ENCODE measurements at regions not wholly inside any gene's neighbourhood (a gene's known extent, or its start where the extent isn't known, plus 50 kb on each side); places are given as distances from the start of the nearest gene placed in this dataset.

- no peak for DNase-seq (ENCODE audit: low read depth, low spot score)
- no peak overlapping the region for H3K4me2 ChIP-seq (ENCODE audit: insufficient read depth, low read length)
- CTCF ChIA-PET, result no interaction called here
- TF ChIP-seq POLR2A (IDR thresholded peaks at IDR 0.05; ENCODE audit: low read depth, low read length) (no peak), FOS (IDR thresholded peaks at IDR 0.05; ENCODE audit: borderline replicate concordance, insufficient read depth, low read length) (no peak), EZH2 (IDR thresholded peaks at IDR 0.05; ENCODE audit: borderline replicate concordance, low read depth, low read length, severe bottlenecking) (no peak), CTCF (IDR thresholded peaks at IDR 0.05; ENCODE audit: extremely low read depth in 1 of 2, insufficient read depth in 1 of 2, low read depth in 1 of 2, low read length in 2 of 2) (no peak), MAX (IDR thresholded peaks at IDR 0.05; ENCODE audit: insufficient read depth, insufficient read length) (no peak), GATA2 (IDR thresholded peaks at IDR 0.05; ENCODE audit: insufficient read depth, insufficient read length, low read depth, low read length) (no peak), MYC (IDR thresholded peaks at IDR 0.05; ENCODE audit: low read depth, low read length) (no peak), JUN (IDR thresholded peaks at IDR 0.05; ENCODE audit: borderline replicate concordance, insufficient read depth, insufficient read length, low read depth) (no peak)
- peaks cover 2% of the 10 kb centered on the region for H3K9me3 ChIP-seq (replicated peaks; ENCODE audit: control insufficient read depth, insufficient read depth, low read length)
- dilution Hi-C loops (cut with MboI; ENCODE audit: extremely low pct_ligation_motif_present, low sequenced_read_pairs) (no loop called here), intact Hi-C loops (cut with micrococcal nuclease) (no loop called here)
- H3K4me3 ChIP-seq (replicated peaks in 1 of 3; ENCODE audit: insufficient read depth in 1 of 3, low read depth in 1 of 3, low read length in 3 of 3), result no peak overlapping the region
- no peaks in the 10 kb centered on the region for H3K4me1 ChIP-seq (ENCODE audit: control insufficient read depth, extremely low read depth, insufficient read depth, low read length)
- no peak for FAIRE-seq
- H3K27ac ChIP-seq (ENCODE audit: insufficient read depth, low read depth, low read length), result no peak overlapping the region
- no peaks in the 10 kb centered on the region for H3K9me1 ChIP-seq (replicated peaks; ENCODE audit: control insufficient read depth, extremely low read depth, insufficient read depth, low read length)
- no peak overlapping the region for H3K9ac ChIP-seq (replicated peaks; ENCODE audit: extremely low read depth, insufficient read depth, low read length)
- H2AFZ ChIP-seq (ENCODE audit: low read depth, low read length), result no peak overlapping the region
- POLR2A ChIA-PET, result no interaction called here
- no peaks in the 10 kb centered on the region for H4K20me1 ChIP-seq (replicated peaks; ENCODE audit: control insufficient read depth, extremely low read depth, insufficient read depth, low read length)
- H3K36me3 ChIP-seq (ENCODE audit: control insufficient read depth in 2 of 2, extremely low read depth in 1 of 2, insufficient read depth in 2 of 2, low read length in 2 of 2), result no peaks in the 10 kb centered on the region
- no peaks in the 10 kb centered on the region for H3K27me3 ChIP-seq (ENCODE audit: control insufficient read depth in 2 of 2, insufficient read depth in 2 of 2, low read length in 2 of 2)
- no peaks in the 10 kb centered on the region for H3K79me2 ChIP-seq (ENCODE audit: control insufficient read depth, insufficient read depth, low read length)
- no TSS peak for BruUV-seq (replicated peaks)
These were observed 113.5 kb downstream of the OTOR start for GRCh38 chr20:16861708-16862107.
